ENCODE measurements at regions not wholly inside any gene's neighbourhood (a gene's known extent, or its start where the extent isn't known, plus 50 kb on each side); places are given as distances from the start of the nearest gene placed in this dataset.
"Not testable (repeated sequence)": the region's sequence is repeated elsewhere in the genome, so short reads cannot be mapped to it uniquely, and the experiment has no call there.

DNA sequence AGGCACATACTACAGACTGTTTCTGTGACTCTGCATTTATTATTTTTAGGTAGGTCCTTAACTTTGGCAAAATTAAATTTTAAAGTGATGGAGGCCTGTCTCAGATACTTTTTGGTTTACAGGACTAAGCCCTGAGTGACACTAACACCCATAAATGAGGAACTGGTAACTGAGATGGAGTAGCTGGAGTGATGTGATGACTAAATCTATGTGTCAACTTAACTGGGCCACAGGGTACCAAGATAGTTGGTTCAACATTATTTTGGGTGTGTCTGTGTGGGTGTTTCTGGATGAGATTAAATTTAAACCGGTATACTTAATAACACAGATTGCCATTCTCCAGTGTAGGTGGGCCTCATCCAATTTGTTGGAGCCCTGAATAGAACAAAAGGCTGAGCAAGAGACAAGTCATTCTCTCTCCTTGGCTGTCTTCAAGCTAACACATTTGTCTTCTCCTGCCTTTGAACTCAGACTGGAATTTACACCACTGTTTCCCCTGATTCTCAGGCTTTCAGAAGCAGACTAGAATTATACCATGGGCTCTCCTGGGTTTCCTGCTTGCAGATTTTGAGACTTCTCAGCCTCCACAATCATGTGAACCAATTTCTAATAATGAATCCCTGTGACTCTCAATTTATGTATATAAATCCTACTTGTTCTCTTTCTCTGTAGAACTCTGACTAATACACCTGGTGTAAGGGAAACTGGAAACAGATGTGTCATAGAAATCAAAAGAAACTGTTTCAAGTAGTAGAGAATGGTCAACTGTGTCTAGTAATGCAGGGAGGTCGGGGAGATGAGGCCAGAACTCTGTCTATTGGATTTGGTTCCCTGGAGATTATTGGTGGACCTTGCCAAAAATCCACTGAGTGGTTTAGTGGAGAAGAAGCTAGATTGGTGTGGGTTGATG, 579.2 kb downstream of the EPM2A start:
- DNase-seq (ENCODE audit: low read depth), result peak; percentile 18

DNA sequence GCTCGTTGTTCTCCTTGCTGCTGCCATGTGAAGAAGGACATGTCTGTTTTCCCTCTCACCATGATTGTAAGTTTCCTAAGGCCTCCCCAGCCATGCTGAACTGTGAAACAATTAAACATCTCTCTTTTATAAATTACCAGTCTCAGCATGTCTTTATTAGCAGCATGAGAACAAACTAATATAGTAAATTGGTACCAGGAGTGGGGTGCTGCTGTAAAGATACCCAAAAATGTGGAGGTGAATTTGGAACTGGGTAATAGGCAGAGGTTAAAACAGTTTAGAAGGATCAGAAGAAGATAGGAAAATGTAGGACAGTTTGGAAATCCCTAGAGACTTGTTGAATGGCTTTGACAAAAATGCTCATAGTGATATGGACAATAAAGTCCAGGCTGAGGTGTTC, 576.7 kb downstream of the EPM2A start:
- DNase-seq (ENCODE audit: low read depth), result not testable (repeated sequence)

GRCh38 chr6:145159921-145160320, 575.4 kb downstream of the EPM2A start:
- no peak for DNase-seq (ENCODE audit: low read depth)

DNA sequence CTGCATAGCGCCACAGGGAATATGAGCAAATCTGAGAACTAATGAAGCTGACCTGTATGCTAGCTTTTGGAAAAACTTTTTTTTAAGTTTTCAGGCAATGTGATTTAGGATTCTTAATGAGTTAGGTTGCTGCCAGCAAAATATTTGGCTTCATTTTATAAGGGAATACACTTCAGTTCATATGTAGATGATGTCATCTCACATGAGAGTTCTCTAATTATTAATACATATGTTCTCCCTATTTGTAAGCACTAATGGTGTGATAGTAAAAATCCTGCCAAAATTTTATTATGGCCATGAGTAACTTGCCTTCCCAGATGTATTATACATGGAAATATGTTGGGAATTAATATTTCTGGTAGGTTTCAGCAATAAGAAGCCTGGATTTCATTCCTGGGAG, 573.8 kb downstream of the EPM2A start:
- no peak for DNase-seq (ENCODE audit: low read depth)

- DNase-seq (ENCODE audit: low read depth), result no peak
Measured at GRCh38 chr6:145169726-145170224, 565.5 kb downstream of the EPM2A start.

- no peak for DNase-seq (ENCODE audit: low read depth)
Measured at GRCh38 chr6:145175470-145175869, 559.9 kb downstream of the EPM2A start.

- no peak for DNase-seq (ENCODE audit: low read depth)
Measured at GRCh38 chr6:145178391-145178790, 556.9 kb downstream of the EPM2A start.

DNA sequence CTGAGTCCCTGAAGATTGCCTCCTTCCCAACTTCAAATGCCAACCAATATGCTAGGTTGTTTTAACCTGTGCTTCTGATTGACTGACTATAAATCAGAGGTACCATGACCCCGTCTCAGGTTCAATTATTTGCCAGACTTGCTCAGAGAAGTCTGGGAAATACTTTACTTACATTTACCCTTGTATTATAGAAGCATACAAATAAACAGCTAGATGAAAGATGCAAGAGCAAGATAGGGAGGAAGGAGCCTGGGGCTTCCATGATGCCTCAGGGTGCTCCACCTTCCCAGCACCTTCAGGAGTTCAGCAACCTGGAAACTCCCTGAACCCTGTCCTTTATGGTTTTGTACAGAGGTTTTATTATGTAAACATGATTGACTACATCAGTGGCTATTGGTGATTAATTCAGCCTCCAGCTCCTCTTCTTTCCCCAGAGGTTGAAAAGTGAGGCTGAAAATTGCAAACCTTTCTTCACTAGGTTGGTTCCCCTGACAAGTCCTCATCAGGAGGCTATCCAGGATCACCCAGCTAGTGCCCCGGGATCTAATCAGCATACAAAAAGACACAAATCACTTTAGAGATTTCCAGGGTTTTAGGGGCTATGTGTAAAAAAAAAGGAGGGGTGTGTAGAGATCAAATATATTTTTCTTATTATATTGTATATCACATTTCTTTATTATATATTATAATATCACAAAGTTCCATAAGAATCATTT, 547.7 kb downstream of the EPM2A start:
- no peak for DNase-seq (ENCODE audit: low read depth)

- DNase-seq (ENCODE audit: low read depth), result no peak
Measured at GRCh38 chr6:145189836-145190235, 545.5 kb downstream of the EPM2A start.

DNA sequence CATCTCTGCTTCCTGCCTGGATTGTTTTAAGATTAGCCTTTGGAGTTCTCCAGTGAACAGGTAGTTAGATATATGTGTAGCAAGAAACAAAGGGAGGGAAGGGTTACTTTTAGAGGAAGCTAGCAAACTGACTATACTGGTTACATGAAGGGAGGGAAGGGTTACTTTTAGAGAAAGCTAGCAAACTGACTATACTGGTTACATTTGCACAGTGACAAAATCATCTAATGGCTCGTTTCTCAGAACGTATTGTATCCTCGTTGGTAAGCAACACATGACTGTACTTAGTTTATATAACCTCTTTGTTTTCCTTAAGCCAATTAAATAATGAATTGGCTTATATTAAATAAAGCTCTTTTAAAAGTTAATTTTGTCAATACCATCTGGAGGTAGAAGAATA, 540.9 kb downstream of the EPM2A start:
- DNase-seq (ENCODE audit: low read depth), result no peak

GRCh38 chr6:145199961-145200360, 535.4 kb downstream of the EPM2A start:
- DNase-seq (ENCODE audit: low read depth), result peak; percentile 36

DNA sequence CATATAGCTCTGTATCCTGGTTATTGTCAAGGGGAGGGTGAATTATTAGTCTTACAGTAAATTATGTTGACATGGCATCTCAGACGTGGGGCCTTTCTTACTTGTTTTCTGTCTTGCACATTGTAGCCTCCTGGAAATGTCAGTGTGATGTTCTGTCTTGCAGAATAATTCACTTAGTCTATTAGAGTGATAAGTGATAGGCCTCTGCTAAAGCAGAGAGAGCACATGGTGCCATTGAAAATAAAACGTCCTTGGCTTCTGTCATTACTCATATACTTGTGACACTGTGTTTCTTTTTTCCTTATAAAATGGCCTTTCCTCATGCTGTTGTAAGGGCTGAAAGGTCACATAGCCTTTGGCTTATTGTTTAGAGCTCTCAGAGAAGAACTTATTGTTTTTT, 531.0 kb downstream of the EPM2A start:
- DNase-seq (ENCODE audit: low read depth), result no peak

DNA sequence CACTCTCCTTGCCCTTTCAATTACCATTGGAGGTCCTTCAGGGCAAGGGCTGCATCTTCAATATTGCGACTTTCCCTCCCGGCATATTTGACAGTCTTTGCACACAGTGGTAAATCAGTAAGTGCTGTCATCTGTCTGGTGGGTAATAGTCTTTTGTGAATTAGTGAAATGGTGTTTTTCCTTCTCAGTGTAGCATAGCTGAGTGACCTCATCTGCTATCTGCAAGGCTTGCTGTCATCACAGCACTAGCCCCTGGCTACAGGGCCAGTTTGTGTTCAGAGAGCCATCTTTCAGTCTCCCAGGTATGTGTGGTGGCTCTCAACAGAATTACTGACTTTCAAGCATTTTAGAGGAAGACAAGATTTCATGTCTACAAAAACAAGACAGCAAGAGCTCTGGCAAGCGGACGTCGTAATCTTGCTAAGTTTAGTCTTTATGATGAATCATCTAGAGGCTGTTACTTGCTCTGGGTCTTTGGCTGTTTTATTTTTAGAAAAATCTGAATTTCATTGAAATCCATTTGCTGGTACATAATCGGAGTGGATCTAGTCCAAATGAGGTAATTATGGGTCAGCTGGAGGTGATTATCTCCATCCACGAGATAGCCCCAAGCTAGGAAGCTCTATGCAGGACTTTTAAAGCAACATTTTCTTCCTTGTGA, 528.9 kb downstream of the EPM2A start:
- DNase-seq (ENCODE audit: low read depth), result peak; percentile 83

DNA sequence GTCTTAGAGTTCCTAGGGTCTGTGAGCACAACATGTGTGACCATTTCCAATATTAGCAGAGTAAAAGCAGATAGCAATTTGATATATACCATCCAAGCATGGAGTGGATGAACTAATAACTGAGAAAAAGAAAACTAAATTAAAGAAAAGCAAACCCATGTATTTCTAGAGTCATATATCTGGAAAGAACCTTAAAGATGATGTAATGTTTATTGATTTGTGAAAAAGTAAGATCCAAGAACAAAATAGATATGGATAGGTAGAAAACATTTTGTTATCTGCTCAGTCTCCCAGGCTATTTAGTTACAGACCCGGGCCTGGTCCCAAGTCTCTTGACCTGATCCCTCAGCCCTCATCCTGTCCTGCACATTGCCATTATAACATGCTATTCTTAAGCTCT, 526.8 kb downstream of the EPM2A start:
- no peak for DNase-seq (ENCODE audit: low read depth)

DNA sequence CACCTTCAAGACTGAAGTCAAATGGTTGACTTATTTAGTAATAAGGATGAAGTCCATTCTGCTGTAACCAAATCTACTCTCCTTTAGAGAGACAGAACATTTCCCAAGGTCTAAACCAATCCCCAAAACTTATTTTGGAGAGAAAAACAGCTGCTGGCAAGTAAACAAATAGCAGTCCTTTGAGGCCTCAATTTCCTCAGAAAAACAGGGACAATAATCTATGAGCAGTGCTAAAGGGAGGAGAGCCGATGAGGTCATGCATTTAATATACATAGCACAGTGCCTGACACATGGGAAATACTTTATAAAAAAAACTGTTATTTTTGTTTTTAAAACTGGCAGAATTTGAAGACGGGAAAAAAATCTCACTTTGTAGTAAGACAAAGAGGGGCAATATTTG, 526.0 kb downstream of the EPM2A start:
- no peak for DNase-seq (ENCODE audit: low read depth)

DNA sequence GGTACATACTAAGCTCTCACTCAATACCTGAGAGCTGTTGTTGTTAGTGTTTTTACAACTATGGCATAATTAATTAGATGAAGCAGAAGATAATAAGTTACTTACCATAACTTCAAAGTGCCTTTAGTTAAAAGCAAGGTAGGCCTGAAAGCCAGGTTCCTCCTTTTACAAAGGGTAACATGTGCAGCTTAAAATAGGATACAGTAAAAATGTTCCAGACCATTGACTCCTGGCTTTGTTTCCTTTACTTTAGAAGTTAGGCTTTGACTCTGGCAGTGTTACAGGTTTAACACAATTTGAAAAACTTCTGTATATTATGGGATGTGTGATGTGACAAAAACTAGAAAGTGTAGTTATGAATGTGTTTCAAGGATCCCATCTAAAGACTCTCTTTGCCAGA, 522.5 kb downstream of the EPM2A start:
- no peak for DNase-seq (ENCODE audit: low read depth)

- no peak for DNase-seq (ENCODE audit: low read depth)
Measured at GRCh38 chr6:145213614-145214013, 521.7 kb downstream of the EPM2A start.

- peak; percentile 64 for DNase-seq (ENCODE audit: low read depth)
Measured at GRCh38 chr6:145214570-145214969, 520.8 kb downstream of the EPM2A start.

DNA sequence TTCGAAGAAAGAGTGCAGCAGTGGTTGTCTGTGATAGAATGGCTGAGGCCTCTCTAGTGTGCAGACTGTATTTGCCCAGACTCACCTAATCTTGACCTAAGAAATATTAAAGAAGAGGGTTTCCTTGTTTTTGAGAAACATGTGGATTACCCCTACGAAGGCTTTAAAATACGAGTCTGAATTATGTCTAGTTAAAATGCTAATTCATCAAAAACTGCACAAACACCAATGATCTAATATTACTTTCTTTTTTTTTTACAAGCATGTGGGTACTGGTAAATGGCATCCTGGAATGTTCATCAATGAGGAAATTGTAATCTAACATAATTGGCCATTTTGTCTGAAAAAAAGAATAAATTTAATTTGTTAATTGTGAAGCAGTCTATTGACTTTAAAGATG, 510.9 kb downstream of the EPM2A start:
- DNase-seq (ENCODE audit: low read depth), result no peak

DNA sequence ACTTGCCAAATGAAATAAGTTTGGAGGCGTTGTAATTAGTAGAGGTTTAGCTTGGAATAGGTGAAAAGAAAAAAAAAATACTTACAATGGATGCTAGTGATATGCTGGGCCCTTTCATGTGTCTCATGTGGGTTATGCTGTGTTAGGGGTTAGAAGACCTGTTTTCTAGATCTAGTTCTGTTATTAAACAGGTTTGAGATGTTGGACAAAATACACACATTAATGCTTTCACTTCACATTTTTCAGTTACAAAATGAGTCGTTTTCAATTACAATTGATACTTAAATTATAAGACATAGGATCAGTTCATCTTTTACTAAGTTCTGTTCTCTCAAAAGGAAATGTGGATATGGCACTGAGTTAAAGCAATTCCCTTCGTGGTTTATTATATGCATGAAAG, 509.8 kb downstream of the EPM2A start:
- DNase-seq (ENCODE audit: low read depth), result no peak

GRCh38 chr6:145227593-145227992, 507.7 kb downstream of the EPM2A start:
- DNase-seq (ENCODE audit: low read depth), result no peak

- DNase-seq (ENCODE audit: low read depth), result no peak
Measured at GRCh38 chr6:145228962-145229582, 506.2 kb downstream of the EPM2A start.

Measured in M059J (cell line).